IPS-NIHi11 (cell line): ENCODE measurements at regions not wholly inside any gene's neighbourhood (a gene's known extent, or its start where the extent isn't known, plus 50 kb on each side); places are given as distances from the start of the nearest gene placed in this dataset.

Experiments
- DNase-seq: peaks from one replicate; pipeline ENCODE4 v3.0.0; 2012; ENCODE audit warnings: mixed read lengths, low spot score

DNA sequence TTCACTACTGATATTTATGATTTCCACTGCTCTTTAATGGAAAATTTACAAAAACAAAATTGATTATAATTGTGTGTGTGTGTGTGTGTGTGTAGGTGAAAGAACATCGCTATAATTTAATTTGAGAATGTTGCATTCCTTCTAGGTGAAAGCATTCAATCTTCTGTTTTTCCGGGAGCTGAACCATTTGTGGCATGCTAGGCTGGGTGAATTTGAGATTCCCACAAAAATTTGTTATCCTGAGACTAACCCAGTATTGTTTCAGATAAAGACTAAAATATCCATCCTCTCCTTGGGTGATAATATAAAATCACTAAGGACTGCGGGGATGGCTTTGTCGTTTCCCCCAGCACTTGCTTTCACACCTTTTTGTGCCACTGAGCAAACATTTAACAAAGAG is 911.2 kb upstream of the PIK3C3 start:
- no peak for DNase-seq

GRCh38 chr18:41042866-41043265 is 912.2 kb upstream of the PIK3C3 start:
- DNase-seq: no peak

GRCh38 chr18:41038071-41038470 is 917.0 kb upstream of the PIK3C3 start:
- no peak for DNase-seq

DNA sequence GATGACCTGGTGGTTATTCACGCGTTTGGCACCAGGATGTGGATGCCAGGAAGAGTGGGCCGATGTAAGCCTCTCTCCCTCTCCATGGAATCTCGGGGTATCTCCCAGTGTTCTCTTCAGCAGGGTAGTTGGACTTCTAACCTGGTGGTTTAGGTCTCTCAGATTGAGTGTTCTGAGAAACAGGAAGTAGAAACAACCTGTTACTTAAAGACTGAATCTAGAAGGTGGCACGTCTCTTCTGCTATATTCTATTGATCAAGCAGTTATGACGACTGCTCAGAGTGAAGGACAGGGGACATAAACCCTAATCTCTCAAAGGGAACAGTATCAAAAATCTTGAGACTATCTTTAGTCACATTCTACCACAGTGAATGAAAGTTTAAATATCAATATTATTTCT is 918.7 kb upstream of the PIK3C3 start:
- no peak for DNase-seq

- DNase-seq: no peak
These were observed 920.6 kb upstream of the PIK3C3 start for GRCh38 chr18:41034413-41034812.

DNA sequence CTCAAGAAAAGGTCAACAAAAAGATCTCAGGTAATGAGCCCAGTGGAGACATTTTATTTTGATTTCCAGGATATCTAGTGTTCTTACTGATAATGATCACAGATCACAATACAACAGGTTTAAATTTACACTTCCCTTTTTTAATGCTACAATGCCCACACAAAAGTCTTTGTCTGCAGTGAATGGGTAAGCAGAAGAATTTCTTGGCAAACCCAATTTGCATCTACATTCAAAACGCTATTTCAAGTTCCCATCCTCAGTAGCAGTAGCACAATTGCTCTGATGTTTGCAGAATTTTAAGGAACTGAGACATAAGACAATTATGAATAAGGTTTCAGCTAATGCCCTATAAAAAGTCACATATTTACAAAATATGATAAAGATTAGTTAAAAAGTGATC is 929.4 kb upstream of the PIK3C3 start:
- DNase-seq: no peak

- DNase-seq: no peak
These were observed 930.2 kb upstream of the PIK3C3 start for GRCh38 chr18:41024792-41025191.

DNA sequence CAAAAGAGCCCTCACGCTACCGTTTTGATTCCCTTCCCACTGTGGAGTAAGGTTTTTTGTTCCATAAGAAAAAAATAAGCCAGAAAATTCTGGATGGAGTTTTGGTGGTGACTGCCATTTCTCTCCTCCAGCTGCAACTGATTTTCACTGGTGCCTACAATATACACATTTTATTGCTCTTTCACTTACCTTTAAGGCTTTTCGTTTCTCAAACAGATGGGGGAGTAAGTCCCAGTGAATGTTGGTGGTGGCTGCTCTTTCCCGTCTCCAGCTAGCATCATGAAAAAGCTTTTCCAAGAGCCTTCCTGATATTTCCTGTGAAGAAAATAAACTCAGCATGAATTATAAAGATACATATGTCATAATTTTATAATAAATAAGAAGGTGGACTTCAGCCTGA is 932.5 kb upstream of the PIK3C3 start:
- DNase-seq: no peak

- DNase-seq: no peak
These were observed 933.9 kb upstream of the PIK3C3 start for GRCh38 chr18:41021089-41021488.

- no peak for DNase-seq
These were observed 942.8 kb upstream of the PIK3C3 start for GRCh38 chr18:41012194-41012593.

DNA sequence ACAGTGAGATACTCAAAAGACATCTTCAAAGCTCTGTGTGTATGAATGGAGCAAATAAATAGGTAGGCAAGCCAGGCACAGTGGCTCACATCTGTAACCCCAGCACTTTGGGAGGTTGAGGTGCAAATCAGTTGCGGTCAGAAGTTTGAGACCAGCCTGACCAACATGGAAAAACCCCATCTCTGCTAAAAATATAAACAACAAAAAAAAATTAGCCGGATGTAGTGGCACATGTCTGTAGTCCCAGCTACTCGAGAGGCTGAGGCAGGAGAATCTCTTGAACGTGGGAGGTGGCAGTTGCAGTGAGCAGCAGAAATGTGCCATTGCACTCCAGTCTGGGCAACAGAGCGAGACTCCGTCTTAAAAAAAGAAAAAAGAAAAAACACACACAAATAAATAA is 945.1 kb upstream of the PIK3C3 start:
- DNase-seq: no peak

DNA sequence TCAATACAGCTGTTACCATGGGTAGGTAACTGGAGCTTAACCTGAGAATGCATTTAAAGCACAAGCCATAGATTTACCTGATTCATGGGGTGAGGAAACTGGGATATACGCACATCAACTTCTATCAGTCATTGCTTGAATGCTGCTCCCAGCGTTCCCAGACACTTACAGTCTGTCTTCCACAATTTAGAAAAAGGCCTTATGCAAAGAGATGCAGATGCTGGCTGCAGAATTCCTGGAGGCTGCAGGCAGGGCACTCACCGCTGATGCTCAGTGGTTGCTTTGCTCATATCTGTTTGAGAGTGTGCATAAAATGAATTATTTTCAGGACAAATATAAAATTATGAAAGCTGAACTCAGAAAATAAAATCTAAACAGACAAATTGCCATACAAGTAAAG is 950.7 kb upstream of the PIK3C3 start:
- no peak for DNase-seq

GRCh38 chr18:40995529-40995928 is 959.5 kb upstream of the PIK3C3 start:
- no peak for DNase-seq

DNA sequence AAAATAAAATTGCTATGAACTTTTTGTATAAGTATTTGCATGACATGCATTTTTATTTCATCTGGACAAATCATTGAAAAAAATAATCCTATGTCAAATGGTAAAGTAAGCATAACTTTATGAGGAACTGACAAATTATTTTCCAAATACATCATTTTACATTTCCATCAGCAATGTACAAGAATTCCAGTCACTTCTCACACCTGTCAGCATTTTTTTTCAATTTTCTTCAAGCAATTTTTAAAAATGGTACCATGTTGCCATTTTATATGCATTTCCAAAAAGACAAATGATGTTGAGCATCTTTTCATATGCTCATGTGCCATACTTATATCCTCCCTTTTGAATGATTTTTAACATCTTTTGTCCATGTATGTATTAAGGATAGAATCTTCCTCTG is 961.7 kb upstream of the PIK3C3 start:
- DNase-seq: no peak

- DNase-seq: no peak
These were observed 967.5 kb upstream of the PIK3C3 start for GRCh38 chr18:40987581-40987980.

DNA sequence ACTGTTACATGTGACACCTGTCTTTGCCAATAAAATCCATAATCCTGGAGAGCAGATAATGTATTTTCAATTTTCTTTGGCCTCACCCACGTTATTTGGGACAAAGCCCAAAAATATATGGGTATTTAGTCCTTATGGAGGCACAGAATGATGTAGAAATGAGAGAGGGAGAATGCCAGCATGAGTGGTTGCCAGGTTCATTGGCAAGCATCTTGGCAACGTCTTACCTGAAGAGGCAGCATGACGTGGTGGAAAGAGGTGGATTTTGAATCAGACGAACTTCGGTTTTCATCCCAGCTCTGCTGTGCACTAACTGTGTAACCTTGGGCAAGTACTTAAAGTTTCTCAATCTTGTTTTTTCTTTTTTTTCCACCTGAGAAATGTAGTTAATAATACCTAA is 969.6 kb upstream of the PIK3C3 start:
- DNase-seq: no peak

GRCh38 chr18:40984856-40985255 is 970.2 kb upstream of the PIK3C3 start:
- no peak for DNase-seq

- DNase-seq: no peak
These were observed 971.2 kb upstream of the PIK3C3 start for GRCh38 chr18:40983835-40984234.

DNA sequence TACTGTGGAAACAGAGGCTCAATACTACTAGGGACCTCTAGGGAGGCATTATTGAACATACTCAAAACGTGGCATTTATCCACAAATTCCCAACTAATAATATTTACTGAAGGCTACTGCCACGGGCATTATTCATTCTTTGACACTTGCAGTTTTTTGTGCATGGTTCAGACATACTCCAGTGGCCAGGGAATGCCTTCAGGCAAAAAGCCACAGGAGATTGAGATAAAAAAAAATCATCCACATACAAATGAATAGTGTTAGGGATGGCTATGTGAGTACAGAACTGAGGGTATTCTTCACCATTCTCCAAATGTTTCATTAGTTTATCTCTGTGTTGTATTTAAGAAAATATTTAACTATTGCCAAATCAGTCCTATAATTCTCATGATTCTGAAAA is 974.9 kb upstream of the PIK3C3 start:
- no peak for DNase-seq

DNA sequence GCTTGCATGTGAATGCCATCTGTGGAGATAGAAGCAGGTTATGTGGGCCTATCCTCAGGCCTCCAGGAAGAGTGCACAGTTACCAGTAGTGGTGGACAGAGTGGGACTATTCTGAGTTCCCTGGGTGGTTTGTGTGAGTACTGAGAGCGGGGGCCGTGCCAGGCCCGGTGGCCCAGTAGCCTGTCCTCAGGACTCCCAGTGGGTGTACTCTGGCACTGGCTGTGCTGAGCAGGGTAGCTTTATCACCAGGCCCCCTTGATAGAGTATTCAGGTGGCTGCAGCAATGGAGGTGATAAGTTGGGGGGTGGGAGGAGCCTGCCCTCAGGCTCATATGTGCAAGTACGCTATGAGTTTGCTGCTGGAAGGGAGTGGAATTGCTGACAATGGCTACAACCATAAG is 979.0 kb upstream of the PIK3C3 start:
- no peak for DNase-seq

- DNase-seq: no peak
These were observed 980.6 kb upstream of the PIK3C3 start for GRCh38 chr18:40974448-40974847.

GRCh38 chr18:40962784-40963183 is 992.2 kb upstream of the PIK3C3 start:
- DNase-seq: no peak

GRCh38 chr18:40957533-40958070 is 997.4 kb upstream of the PIK3C3 start:
- DNase-seq: peak; percentile 22

DNA sequence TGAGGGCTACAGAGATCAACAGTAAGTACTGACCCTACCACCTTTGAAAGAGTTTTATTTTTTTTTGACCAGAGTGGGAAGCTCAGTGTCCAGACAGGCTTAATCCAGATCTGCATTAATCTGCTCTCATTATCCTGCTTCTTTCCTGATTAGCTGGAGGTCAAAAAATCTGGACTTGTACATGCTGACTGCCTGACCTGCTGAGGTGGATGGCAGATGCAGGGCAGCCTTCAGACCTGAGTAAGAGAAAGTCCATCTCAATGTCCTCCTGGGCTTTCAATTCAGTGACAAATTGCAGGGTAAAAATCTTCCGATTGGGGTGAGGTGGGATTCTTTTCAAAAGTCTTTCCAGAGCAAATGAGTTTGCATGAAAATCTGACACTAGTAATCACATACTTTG is 998.8 kb upstream of the PIK3C3 start:
- DNase-seq: no peak

DNA sequence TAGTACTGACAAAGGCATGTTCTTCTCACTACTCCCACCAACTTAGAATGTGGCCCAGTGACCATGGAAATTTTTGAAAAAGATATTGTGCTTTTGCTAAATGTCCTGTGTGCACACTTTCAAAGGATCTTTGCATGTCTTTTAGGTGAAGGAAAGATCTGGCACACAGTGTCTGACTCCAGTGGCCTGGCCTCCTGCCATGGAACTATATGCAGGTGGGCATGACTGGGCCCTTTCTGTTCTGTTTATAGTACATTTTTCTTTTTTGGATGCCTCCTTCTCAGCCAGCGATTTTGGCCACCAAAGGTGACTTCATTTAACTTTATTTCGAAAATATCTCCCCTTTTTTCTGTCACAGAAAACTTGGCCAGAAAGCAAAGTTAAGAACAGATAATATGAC is 999.7 kb upstream of the PIK3C3 start:
- DNase-seq: no peak
